GM21576 (cell line): ENCODE measurements at regions not wholly inside any gene's neighbourhood (a gene's known extent, or its start where the extent isn't known, plus 50 kb on each side); places are given as distances from the start of the nearest gene placed in this dataset.

Source experiments
- ATAC-seq: cut with Tn5 transposase; IDR thresholded peaks from one replicate; pipeline ENCODE4 v1.9.1; 2021; ENCODE audit warnings: mild to moderate bottlenecking, moderate library complexity; ENCODE audit not compliant: unreplicated experiment

DNA sequence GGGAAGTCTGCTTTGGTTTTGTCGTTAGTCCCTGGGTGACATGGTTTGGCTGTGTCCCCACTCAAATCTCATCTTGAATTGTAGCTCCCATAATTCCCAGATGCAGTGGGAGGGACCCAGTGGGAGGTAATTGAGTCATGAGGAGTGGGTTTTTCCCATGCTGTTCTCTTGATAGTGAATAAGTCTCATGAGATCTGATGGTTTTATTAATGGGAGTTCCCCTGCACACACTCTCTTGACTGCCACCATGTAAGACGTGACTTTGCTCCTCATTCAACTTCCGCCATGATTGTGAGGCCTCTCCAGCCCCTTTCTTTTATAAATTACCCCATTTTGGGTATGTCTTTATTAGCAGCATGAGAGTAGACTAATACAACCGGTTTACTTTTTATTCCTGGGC, 405.8 kb upstream of the ID2 start:
- ATAC-seq: no peak

DNA sequence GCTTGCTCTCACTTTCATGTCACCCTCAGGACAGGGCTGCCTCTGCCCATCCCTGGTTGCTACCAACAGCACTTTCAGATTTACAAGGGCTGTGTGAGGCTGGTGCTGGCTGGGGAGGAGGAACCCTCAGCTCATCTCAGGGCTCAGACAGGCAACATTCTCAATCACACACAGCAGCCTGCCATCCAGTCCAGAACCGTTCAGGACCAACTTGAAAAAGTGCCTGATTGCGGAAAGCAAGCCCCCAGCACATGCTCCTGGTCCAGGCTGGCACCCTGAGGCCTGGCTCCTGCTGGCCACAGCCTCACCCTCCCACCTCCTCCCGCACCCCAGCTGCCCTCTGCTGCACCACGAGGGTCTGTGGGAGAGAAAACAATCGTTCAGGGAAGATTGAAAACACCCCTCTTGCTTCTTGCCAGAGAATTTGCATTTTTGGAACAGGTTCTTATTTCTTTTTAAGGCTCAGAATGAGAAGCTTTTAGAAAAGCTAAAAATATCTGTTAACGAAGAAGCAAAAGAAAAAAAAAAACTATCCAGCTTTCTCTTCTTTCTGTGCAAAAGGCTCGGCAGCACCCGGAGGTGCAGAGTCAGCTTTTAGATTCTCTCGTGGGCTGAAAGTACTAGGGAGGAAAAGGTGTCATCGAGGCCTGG, 403.8 kb upstream of the ID2 start:
- peak; percentile 63 for ATAC-seq

DNA sequence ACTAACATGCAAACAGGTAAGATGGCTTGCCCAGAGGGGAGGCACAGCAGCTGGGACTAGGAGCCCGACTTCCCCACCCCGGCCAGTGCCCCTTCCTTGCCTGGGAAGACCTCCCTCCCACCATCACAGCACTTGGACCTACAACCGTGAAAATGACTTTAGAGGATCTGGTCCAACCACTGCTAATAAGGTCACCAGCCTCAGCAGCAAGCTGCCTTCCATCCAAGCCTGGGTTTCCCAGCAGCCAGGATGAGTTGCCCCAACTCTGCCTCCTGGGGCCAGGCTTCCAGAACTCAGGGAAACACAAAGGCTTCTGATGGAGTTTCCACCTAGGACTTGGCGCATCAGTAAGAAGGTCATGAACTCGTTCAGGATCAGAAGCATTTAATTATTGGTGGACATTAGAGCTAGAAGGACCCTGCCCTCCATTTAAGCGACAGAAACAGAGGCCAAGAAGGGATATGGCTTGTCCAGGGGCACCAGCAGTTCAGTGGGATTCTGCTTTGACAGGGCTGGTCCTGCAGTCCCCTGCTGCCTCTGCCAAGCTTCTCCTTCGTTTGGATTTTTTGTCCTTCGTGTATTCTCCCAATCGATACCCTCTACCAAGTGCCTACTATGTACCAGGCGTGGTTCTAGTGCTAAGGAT, 403.0 kb upstream of the ID2 start:
- ATAC-seq: no peak

DNA sequence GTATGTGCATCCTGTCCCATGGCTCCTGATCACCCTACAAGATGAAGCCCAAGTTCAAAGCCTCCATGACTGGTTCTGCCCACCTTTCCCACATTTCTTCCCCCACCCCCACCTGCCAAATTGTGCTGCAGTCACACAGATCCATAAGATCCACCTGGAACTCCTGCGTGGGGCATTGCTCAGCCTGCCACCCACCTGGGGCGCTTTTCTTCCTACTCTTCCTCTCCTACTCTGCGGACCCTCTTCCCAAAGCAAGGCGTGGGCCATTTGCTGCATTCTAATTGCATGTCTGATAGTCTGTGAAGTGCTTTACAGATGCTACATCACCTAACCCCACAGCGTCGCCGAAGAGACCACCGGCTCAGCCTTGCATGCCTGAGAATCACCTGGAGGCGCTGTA, 402.4 kb upstream of the ID2 start:
- ATAC-seq: no peak

- ATAC-seq: no peak
Observed at GRCh38 chr2:8281234-8281633, 400.6 kb upstream of the ID2 start.

GRCh38 chr2:8281950-8282857, 399.7 kb upstream of the ID2 start:
- ATAC-seq: no peak

DNA sequence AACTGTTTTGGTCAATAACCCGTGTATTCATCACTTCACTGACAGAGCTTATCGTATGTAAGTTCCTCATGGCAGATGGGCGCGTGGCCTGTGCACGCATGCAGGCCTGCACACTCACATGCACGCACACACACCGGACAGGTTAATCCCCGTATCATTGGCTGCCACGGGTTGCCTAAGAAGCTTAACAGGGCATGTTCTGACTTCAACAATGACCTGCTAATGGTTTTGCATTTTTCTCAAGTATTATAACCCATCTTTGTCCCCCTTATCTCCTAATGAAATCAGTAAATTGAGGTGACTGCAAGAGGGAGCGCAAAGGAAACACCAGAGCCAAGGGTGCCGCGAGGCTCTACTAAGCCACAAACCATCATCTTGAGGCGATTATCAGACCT, 399.0 kb upstream of the ID2 start:
- ATAC-seq: no peak

- no peak for ATAC-seq
Observed at GRCh38 chr2:8285081-8285480, 396.8 kb upstream of the ID2 start.

DNA sequence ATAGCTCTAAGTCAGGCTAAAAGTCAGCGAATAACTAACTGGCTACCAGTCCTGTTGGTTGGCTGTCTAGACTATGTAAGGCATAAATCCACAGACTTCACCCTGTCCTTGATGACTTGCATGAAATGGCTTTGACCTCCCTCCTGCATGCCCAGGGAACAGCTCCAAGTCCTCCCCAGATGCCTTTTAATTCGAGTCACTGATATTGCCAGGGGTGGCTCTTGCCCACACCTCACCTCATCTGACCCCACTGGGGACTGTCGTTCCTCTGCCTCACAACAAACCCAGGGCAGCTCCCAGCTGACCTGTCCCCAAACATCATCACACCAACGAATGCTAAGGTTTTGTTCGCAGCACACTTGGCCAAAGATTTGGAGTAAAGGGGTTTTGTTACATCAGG, 396.0 kb upstream of the ID2 start:
- ATAC-seq: no peak

- ATAC-seq: no peak
Observed at GRCh38 chr2:8288206-8288605, 393.6 kb upstream of the ID2 start.

DNA sequence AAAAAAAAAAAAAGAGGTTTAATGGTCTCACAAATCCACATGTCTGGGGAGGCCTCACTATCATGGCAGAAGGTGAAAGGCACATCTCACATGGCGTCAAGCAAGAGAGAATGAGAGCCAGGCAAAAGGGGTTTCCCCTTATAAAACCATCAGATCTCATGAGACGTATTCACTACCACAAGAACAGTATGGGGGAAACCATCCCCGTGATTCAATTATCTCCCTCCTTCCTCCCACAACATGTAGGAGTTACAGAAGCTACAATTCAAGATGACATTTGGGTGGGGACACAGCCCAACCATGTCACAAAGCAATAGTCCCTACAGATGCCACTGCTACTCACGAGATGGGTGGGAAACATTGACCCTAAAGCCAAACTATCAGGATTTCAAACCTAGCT, 392.7 kb upstream of the ID2 start:
- no peak for ATAC-seq

GRCh38 chr2:8290771-8291352, 391.0 kb upstream of the ID2 start:
- no peak for ATAC-seq

- no peak for ATAC-seq
Observed at GRCh38 chr2:8296306-8296705, 385.6 kb upstream of the ID2 start.

GRCh38 chr2:8297376-8298231, 384.3 kb upstream of the ID2 start:
- ATAC-seq: no peak

- ATAC-seq: no peak
Observed at GRCh38 chr2:8298783-8299182, 383.1 kb upstream of the ID2 start.

DNA sequence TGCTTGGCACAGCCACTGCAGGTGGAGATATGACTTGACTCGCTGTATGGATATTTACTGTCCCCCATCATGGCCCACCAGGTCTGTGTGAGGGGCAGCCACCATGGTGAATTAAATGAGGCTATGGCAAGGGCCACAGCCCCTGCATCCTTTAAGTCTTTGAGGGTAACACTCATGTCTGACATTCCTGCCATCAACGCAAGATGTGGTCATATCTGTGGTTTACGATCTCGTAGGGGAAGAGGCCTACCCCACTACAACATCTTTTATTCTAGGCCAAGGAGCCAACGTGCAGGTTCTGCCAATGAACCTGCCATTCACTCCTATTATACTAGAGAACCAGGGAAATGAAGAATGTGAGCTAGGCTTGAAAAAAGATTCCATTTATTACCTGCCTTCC, 381.6 kb upstream of the ID2 start:
- ATAC-seq: no peak

DNA sequence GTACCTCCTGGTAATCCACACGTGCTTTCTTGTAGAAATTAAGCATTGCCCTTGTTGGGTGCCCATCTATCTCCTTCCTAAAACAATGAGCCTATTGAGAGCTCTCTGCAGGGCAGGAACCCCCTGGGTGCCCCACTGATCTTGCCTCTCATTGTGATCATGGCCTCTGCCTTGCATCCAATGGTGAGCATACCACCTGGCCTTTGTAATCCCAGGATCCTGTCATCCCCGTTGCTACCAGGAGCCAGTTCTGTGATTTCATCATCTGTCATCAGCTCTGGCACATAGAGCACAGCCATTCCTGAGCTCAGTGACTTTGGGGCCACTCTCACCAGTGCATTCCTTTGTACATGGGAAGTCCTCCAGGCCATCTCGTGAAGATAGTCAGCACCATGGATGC, 381.0 kb upstream of the ID2 start:
- ATAC-seq: no peak

DNA sequence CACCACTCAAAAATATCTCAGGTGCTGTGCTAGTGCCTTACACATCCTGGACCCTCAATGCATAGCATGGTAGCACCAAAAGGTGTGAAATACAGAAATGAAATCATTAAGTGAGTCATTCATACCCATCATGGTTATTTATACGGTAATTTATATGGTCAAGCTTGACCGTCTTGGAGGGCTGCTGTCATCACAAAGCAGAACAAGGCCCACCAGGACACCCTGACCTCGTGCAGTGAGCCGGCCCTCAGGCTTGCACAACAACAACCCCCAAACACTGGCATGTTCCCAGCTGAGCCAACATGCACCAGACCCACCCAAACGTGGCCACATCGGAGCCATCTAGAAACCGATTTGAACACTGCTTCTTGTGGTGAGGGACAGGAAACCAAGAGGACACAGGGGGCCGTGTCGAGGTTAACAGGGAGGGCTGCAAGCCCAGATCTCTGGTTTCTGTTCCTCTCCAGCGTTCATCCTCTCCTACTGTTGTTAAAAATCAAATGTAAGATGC, 378.5 kb upstream of the ID2 start:
- peak; percentile 70 for ATAC-seq

- no peak for ATAC-seq
Observed at GRCh38 chr2:8304821-8305766, 376.8 kb upstream of the ID2 start.
